Fibroblast of skin of back (primary cell): ENCODE measurements at regions not wholly inside any gene's neighbourhood (a gene's known extent, or its start where the extent isn't known, plus 50 kb on each side); places are given as distances from the start of the nearest gene placed in this dataset.
A peak's percentile ranks its signal among the peaks of the same experiment; 100 is the strongest.

ENCODE experiments used
- DNase-seq: peaks from one replicate; pipeline ENCODE4 v3.0.0-alpha.2; 2013

- DNase-seq, result no peak
Measured at GRCh38 chr15:98144388-98144787, 183.9 kb downstream of the ARRDC4 start.

DNA sequence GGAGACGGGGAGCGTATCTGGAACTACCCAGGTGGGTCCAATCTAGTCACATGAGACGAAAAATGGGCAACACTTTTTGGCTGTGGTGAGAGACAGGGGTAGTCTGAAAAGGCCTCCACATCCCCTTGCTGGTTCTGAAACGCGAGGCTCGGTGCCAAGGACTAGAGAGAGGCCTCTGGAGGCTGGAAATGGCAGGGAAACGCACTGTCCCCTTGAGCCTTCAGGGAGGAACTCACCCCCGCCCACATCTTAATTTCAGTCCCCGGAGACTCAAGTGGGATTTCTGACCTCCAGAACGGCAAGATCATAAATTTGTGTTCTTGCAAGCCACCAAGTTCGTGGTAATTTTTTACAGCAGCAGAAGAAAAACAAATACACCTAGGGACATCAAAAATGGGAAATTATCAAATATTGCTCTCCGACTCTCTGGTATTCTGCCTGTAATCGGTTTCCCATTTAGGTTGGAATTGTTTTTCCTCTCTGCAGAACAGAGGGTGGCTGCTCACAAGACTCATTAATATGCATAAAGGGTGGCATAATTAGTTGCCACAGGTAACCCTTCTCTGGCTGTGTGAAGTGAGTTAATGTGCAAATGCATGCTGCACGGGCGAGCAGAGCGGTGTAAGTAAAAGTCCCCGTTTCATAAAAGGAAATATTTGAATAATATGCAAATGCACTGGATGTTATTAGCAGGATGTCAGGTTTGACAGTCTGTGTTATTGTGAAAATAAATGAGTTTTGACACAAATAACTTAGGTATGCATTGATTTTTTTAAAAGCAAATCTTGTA lies 185.7 kb downstream of the ARRDC4 start:
- DNase-seq, result no peak

DNA sequence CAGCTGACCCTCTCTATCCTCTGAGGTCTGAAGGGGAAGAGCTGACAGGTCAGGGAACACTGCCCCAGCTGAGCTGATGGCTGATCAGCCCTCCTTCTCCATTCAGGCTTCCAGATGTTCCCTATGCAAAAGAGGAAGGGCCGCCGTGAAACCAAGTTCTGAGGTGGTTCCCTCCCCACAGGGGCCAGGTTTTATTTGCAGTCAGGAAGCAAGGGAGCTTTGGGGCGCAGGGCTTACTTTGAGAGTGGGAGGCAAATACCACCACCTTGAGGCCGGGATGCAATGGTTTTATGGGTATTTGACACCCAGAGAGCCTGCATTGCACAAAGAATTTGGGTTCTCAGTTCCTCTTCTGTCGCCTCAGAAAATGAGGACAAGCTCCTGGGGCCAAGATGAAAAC lies 186.9 kb downstream of the ARRDC4 start:
- no peak for DNase-seq

DNA sequence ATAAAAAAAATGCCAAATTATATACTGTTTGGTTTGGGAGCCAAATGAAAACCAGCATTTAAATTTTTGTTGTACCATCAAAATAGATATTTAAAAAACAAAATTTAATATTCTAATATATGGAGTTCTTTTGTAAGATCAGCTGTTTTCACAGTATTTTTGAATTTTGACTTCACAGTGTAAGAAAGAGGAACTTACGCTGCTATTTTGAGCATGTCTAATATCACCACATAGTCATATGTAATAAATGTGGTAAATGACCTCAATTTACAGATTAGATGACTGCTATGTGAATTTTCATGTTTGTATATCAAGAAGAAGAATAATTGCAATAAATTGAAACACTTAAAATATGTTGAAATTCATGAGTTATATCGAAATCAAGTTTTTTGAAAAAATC lies 189.6 kb downstream of the ARRDC4 start:
- DNase-seq, result no peak

DNA sequence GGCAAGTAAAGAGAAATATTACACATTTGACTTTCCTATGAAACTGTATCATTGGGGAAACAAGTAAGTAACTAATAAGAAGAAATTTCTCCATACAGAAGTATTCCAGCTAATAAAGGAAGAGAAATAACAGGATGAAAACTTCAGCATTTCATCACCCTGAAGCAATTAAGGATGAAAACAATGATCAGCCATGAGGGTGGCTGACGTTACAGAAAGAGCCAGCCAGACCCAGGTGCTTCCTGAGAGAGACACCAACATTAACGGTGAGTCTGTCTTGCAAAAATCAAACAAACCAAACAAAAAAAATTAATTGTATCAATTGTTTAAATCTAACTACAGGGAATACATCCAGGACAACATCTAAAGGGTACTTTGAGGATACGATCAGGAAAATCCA lies 190.0 kb downstream of the ARRDC4 start:
- no peak for DNase-seq

DNA sequence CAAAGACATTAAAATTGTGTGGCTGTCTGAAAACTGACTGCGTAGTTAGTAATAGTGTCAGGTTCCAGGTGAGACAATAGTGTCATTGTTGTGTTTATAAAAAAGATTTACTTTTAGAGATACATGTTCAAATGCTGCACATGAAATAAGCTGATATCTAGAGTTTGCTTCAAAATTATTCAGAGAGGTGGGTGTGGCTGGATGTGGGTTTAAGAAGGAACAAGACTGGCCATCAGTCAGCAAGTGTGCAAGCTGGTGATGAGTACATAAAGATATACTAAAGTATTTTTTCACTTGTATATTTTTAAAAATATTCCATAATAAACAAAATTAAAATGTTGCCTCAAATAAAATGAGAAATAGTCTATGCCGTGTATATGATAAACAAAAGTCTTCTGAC lies 190.6 kb downstream of the ARRDC4 start:
- no peak for DNase-seq

GRCh38 chr15:98152156-98152555 lies 191.7 kb downstream of the ARRDC4 start:
- no peak for DNase-seq

GRCh38 chr15:98154863-98155262 lies 194.4 kb downstream of the ARRDC4 start:
- DNase-seq, result peak; percentile 96

DNA sequence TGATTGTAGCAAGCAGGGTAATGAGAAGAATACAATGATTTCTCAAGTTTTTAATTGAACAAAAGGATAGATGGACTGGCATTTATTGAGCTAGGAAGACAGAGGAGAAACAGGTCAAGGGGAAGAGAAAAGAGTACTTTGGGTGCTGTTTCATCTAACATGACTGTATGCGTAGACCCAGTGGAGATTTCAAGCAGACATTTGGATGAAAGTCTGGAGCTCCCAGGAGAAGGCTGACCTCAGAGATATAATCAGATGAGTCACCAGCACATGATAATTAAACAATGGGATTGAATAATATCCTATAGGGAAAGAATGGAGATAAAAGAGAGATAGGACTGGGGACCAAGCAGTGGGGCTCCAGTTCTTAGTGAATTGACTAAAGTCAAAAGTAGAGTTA lies 194.9 kb downstream of the ARRDC4 start:
- peak; percentile 56 for DNase-seq

- peak; percentile 27 for DNase-seq
Measured at GRCh38 chr15:98160236-98160635, 199.7 kb downstream of the ARRDC4 start.

- DNase-seq, result no peak
Measured at GRCh38 chr15:98163319-98164045, 203.0 kb downstream of the ARRDC4 start.

- DNase-seq, result peak; percentile 73
Measured at GRCh38 chr15:98164571-98164970, 204.1 kb downstream of the ARRDC4 start.

- DNase-seq, result no peak
Measured at GRCh38 chr15:98164986-98165385, 204.5 kb downstream of the ARRDC4 start.

DNA sequence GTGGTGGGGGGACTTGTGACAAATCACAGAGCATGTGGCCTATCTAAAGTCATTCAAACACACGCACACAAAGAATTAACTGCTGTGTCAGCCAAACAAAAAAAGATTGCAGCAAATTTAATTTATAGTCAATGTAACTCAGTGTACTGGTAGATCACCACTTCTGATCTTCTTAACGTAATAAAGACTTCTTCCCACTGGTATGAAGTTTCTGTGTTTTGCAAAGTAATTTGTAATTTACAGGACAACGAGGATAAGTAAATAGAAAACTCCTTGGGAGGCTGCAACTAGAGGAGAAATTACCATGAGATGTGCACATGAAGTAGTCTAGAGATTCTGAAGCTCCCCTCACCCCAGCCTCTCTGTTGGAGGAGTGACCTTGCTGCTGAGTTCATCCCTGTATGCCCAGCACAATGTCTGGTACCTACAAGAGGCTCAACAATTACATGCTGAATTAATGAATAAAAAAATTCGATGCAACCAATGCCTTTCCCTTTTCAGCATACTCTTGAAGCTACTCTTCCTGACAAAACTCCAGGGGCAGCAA lies 207.3 kb downstream of the ARRDC4 start:
- DNase-seq, result no peak

- no peak for DNase-seq
Measured at GRCh38 chr15:98169551-98169950, 209.0 kb downstream of the ARRDC4 start.

DNA sequence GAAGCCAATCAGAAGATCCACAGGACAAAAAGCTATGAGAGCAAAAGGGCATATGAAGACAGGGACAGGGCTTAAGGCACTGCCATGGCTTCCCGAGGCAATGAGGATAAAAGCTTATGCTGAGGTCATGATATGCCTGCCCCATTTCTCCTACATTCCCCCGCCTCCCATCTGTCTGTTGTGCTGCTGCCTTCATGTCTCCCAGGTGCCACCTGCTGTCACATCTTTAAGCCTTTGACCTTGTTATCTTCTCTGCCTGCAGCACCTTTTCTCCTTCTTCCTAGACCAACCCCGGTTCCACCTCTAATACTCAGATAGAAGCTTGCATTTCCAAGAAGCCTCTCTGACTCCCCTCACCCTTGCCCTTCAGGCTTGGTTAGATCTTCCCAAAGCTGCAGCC lies 213.8 kb downstream of the ARRDC4 start:
- DNase-seq, result no peak

- no peak for DNase-seq
Measured at GRCh38 chr15:98174841-98175240, 214.3 kb downstream of the ARRDC4 start.

GRCh38 chr15:98177966-98178592 lies 217.6 kb downstream of the ARRDC4 start:
- peak; percentile 76 for DNase-seq

DNA sequence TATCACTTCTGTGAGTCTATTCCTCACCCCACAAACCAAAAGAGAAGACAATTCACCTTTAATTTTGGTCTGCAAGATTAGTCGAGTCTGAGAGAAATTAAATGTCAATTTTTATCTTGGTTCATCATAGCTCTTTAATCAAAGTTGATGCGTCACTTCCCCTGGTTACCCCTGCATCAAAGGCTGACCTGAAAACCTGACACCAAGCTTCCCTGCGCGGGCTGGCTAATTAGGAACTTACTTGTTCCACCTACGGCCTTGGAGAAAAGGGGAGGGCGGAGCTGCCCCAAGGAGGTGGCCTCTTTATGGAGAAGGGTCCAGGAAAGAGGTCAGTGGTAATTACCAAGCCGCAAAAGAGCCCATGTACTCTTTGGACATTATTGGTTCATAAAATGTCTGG lies 218.4 kb downstream of the ARRDC4 start:
- DNase-seq, result no peak

- no peak for DNase-seq
Measured at GRCh38 chr15:98187549-98187948, 227.0 kb downstream of the ARRDC4 start.

DNA sequence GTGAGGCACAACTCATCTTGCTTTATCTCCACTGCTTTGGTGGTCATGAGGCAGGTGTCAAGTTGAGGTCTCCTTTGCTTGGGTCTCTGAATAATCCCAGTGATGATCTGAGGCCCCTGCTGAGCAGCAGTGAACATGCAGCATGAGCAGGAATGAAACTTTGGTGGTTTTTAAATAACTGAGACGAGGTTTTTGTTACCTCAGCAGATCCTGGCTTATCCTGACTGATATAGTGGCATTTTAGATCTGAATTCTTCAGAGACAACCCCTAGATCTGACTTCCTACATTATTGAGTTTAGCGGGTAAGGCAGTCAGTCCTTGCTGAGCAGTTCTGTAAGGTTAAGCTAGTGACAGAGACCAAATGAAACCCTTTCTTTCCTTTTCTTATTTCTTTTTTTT lies 230.4 kb downstream of the ARRDC4 start:
- no peak for DNase-seq

- DNase-seq, result no peak
Measured at GRCh38 chr15:98195796-98196195, 235.3 kb downstream of the ARRDC4 start.

DNA sequence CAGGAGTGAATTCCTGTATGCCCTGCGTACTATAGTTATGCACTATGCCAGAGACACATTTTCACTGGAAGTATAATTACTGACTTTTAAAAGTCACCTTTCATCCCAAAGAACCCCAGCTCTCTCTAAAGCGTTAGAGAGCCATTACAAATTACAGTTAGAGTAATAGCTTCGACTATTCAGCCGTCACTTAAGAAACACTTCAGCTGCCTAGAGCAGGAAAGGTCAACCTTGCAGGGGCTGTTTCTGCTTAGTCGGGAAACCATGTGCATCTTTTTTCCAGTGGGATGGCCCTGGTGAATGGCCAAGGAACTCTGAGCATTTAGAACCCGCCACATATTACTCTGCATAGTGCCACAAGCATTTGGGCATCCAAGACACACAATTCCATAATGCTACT lies 235.9 kb downstream of the ARRDC4 start:
- DNase-seq, result no peak
